BJ (cell line): ENCODE measurements at regions not wholly inside any gene's neighbourhood (a gene's known extent, or its start where the extent isn't known, plus 50 kb on each side); places are given as distances from the start of the nearest gene placed in this dataset.

Source experiments
- CTCF ChIA-PET: fragments of 350-600 bp; formaldehyde crosslinking; extraction: SDS; loops from one replicate; lab custom pipeline; 2021; ENCODE audit warnings: antibody characterized with exemption, inconsistent platforms; lab: Yijun Ruan, JAX
- POLR2A ChIA-PET: fragments of 300-600 bp; sonication (Branson Sonifier 250); formaldehyde crosslinking; extraction: SDS; loops from one replicate; lab custom pipeline; 2021; ENCODE audit warnings: antibody characterized with exemption; lab: Charles Lee
- DNase-seq: peaks from one replicate; pipeline ENCODE4 v3.0.0-alpha.2; 2011; ENCODE audit warnings: low read depth
- H3K27me3 ChIP-seq: 2 replicates; pipeline ENCODE4 v1.6.0; 2011; ENCODE audit warnings: low read length; ENCODE audit not compliant: control insufficient read depth, insufficient read depth
- H3K36me3 ChIP-seq: 2 replicates; pipeline ENCODE4 v1.5.1; 2011; ENCODE audit warnings: low read length; ENCODE audit not compliant: control insufficient read depth, insufficient read depth
- H3K4me3 ChIP-seq: 2 replicates; pipeline ENCODE4 v1.5.1; 2011; ENCODE audit warnings: low read depth, mild to moderate bottlenecking, control low read depth, low read length
- CTCF ChIP-seq: IDR thresholded peaks from 2 replicates; pipeline ENCODE4 v1.5.1; 2011; ENCODE audit warnings: low read depth, mild to moderate bottlenecking, control low read depth, inconsistent platforms, low read length, moderate library complexity; ENCODE audit not compliant: insufficient read depth

- H3K27me3 ChIP-seq, result no peaks in the 10 kb centered on the region
- ChIA-PET CTCF (no interaction called here), POLR2A (no interaction called here)
- TF ChIP-seq CTCF, result no peak
- DNase-seq, result no peak
- H3K36me3 ChIP-seq, result no peaks in the 10 kb centered on the region
- H3K4me3 ChIP-seq, result no peak overlapping the region
Observed at GRCh38 chr10:128848810-128849209, 618.2 kb upstream of the MGMT start.

- H3K27me3 ChIP-seq, result no peaks in the 10 kb centered on the region
- POLR2A ChIA-PET, result no interaction called here
- TF ChIP-seq CTCF, result no peak
- no peaks in the 10 kb centered on the region for H3K36me3 ChIP-seq
- H3K4me3 ChIP-seq, result no peak overlapping the region
- DNase-seq, result no peak
- CTCF ChIA-PET, result interaction anchor here (0.7 kb wide), 1 partner anchor 20 kb away, joined by 4 read pairs; no protein-coding TSS in a partner anchor
Observed at GRCh38 chr10:128850647-128851046, 616.4 kb upstream of the MGMT start.

- no peak for TF ChIP-seq CTCF
- Histone ChIP-seq H3K4me3 (no peak overlapping the region), H3K36me3 (no peaks in the 10 kb centered on the region), H3K27me3 (no peaks in the 10 kb centered on the region)
- POLR2A ChIA-PET, result no interaction called here
- no peak for DNase-seq
- CTCF ChIA-PET, result interaction anchor here (0.7 kb wide), 1 partner anchor 21 kb away, joined by 4 read pairs; no protein-coding TSS in a partner anchor
Observed at GRCh38 chr10:128851281-128851680, 615.8 kb upstream of the MGMT start.

- Histone ChIP-seq H3K36me3 (no peaks in the 10 kb centered on the region), H3K27me3 (no peaks in the 10 kb centered on the region), H3K4me3 (no peak overlapping the region)
- no peak for DNase-seq
- ChIA-PET CTCF (no interaction called here), POLR2A (no interaction called here)
- TF ChIP-seq CTCF, result no peak
Observed at GRCh38 chr10:128851726-128852125, 615.3 kb upstream of the MGMT start.

- DNase-seq, result no peak
- ChIA-PET CTCF (no interaction called here), POLR2A (no interaction called here)
- no peak for TF ChIP-seq CTCF
- no peak overlapping the region for H3K4me3 ChIP-seq
- H3K27me3 ChIP-seq, result no peaks in the 10 kb centered on the region
- H3K36me3 ChIP-seq, result no peaks in the 10 kb centered on the region
Observed at GRCh38 chr10:128852449-128852848, 614.6 kb upstream of the MGMT start.
